ENCODE measurements at regions not wholly inside any gene's neighbourhood (a gene's known extent, or its start where the extent isn't known, plus 50 kb on each side); places are given as distances from the start of the nearest gene placed in this dataset.
"Not testable (repeated sequence)": the region's sequence is repeated elsewhere in the genome, so short reads cannot be mapped to it uniquely, and the experiment has no call there.

- no peak for DNase-seq
Observed at GRCh38 chr13:37510441-37510840, 88.1 kb downstream of the POSTN start.

DNA sequence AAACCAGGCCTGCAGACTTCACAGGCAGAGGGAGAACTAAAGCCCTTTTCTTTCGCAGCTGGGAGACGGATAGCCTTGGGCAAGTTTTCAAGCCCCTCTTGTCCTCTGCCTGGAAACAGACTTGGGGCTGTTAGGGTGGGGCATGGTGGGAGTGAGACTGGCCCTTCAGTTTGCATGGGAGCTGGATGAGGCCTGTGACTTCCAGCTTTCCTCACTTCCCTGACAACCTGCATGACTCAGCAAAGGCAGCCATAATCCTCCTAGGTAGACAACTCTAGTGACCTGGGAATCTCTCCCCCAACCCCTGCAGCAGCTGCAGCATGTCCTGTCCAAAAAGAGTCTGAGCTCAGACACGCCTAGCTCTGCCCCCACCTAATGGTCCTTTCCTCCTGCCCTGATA lies 93.0 kb downstream of the POSTN start:
- DNase-seq, result no peak

- DNase-seq, result no peak
Observed at GRCh38 chr13:37504251-37504650, 94.3 kb downstream of the POSTN start.

DNA sequence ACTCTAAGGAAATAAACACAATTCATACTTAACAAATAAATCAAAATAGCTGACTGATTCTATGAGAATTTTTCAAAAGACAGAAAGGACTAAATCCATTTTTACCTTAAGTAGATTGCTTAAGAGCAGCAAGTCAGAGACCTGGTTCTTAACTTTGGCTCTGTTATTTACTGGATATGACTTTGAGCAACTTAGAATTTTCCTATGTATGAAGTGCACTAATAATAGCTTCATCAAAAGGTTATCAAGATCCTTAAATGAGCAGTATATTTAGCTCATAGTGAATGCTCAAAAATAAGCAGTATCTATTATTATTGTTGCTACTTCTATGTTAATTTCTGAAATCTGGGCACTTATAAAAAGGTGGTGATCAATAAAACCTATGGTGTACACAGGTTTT lies 95.3 kb downstream of the POSTN start:
- no peak for DNase-seq

DNA sequence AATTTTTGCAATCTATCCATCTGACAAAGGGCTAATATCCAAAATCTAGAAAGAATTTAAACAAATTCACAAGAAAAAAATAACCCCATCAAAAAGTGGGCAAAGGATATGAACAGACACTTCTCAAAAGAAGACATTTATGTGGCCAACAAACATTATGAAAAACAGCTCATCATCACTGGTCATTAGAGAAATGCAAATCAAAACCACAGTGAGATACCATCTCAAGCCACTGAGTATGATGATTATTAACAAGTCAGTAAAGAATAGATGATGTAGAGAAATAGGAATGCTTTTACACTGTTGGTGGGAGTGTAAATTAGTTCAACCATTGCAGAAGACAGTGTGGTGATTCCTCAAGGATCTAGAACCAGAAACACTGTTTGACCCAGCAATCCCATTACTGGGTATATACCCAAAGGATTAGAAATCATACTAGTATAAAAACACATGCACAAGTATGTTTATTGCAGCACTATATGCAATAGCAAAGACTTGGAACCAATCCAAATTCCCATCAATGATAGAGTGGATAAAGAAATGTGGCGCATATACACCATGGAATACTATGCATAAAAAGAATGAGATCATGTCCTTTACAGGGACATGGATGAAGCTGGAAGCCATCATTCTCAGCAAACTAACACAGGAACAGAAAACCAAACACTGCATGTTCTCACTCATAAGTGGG lies 96.1 kb downstream of the POSTN start:
- DNase-seq, result not testable (repeated sequence)

GRCh38 chr13:37501187-37501586 lies 97.4 kb downstream of the POSTN start:
- DNase-seq, result no peak

DNA sequence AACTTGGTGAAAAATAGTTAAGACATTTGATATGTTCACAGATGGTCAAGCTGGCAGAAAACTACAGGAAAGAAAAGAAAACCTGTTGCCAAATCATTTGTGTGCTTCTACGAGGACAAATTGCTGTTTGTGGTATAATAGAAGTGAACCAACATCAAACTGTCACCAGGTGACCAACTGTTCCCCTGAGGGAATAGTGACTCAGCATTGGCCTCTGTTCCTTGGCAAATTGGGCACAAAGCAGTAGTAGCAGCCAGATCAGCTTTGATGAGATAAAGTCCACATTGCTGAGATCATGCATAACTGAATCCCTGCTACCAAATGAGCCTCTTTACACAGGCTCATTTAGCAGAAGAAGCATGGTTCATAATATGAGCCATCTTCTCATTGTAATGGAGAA lies 103.5 kb downstream of the POSTN start:
- DNase-seq, result peak; percentile 80

GRCh38 chr13:37493775-37494174 lies 104.8 kb downstream of the POSTN start:
- no peak for DNase-seq

GRCh38 chr13:37492741-37493514 lies 105.6 kb downstream of the POSTN start:
- no peak for DNase-seq

DNA sequence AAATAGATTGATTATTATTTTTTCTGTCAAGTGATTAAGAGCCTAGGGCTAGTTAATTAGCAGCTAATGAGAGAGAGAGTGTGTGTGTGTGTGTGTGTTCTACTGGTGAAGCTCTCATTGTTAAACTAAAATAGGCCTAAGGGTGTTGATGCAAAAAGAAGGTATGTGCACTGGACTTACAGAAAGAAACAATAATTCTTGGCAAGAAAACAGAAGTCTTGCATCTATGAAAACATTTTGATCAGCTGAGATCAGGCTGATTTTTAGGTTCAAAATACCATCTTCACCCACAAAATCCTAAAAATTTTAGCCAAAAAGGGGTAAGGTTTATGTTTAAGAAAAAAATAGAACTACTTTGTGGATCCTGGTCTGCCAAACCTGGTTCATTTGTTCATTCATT lies 106.5 kb downstream of the POSTN start:
- no peak for DNase-seq

DNA sequence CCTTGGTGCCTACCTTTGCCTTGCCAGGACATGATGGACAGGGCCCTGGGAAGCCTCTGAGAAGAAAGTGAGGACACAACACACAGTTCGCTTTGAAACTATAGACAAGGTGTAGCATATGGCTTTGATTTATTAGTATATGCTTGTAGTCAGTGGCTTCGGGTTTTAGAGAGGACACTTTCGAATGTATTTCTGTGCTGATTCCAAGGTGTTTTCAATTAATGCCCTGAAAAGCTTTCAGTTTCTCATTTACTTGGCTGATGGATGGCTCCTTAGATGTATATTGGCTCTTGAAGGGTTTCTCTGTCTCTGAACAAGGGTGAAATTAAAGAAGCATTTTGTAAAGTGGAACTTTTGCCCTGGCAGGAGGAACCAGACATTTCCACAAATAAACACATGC lies 106.9 kb downstream of the POSTN start:
- no peak for DNase-seq

- DNase-seq, result no peak
Observed at GRCh38 chr13:37490176-37490779, 108.3 kb downstream of the POSTN start.

DNA sequence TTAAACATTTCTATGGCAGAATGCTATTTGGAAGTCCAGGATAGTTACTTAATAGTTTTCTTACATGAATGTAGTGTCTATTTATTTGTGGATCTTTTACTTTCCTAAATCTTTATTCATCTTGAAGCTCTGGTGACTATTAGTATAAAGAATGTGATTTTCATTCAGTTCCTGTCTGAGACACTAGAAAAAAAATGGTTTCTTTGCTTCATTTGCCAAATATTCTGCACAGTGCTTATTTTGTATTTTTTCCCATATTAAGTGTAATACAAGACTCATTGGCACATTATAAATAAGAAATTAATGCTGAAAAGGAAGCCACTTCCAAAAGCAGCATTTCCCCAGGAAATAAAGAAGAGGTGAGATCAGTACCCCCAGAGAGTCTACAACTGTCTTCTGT lies 109.8 kb downstream of the POSTN start:
- DNase-seq, result no peak

- no peak for DNase-seq
Observed at GRCh38 chr13:37486171-37486681, 112.3 kb downstream of the POSTN start.

DNA sequence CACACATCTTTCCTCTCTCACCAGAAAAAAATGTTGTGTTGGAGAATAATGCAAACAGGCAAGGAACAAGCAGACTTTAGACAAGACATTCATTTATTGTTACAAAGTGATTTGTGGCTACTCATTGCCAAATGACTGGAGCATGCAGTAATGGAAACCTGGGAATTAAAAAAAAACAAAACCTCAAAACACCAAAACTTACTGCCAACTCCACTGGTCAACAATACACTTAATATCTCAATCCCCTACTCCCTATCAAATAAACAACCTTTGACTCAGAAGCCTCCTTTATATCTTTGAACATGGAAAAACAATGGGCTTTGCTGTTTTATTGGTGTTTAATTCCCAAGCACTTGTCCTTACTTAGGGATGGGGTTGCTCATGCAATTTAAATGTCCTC lies 112.8 kb downstream of the POSTN start:
- no peak for DNase-seq

DNA sequence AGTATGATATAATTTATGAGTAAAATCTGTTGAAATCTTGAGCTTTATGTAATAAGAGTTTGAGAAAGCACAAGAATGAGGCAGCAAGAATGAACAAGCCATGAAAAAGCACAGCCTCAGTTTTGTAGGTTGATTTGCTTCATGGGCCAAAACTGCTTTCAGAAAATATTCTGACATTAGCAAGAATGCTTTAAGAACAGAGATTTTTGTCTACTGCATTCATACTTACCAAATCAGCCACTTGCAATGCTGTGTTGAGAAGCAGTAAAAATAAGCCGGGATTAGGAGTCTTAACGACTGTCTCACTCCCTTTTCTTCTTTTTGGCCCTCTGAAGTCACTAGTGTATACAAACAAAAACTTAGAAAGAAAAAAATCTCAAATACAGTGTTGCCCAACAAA lies 114.5 kb downstream of the POSTN start:
- no peak for DNase-seq

GRCh38 chr13:37482331-37482730 lies 116.2 kb downstream of the POSTN start:
- no peak for DNase-seq

GRCh38 chr13:37481885-37482227 lies 116.7 kb downstream of the POSTN start:
- DNase-seq, result no peak

GRCh38 chr13:37481011-37481884 lies 117.3 kb downstream of the POSTN start:
- peak; percentile 65 for DNase-seq

DNA sequence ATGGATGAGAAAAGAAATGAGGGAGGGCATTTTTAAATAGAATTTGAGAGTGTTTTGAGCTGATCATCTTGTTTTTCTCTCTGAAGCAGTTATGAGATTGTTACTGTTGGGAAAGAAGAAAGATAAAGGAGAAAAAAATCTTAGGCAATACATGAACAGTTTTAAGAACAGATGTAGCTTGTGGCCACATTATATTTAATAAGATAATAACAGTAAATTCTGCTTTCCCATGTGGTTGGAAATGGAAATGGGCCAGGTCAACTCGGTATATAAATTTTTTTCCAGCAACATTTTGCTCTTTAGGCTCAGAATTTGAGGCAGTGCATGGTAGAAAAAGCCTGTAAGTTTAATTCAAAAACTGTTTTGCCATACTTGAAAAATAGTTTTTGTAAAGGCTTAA lies 118.7 kb downstream of the POSTN start:
- no peak for DNase-seq

DNA sequence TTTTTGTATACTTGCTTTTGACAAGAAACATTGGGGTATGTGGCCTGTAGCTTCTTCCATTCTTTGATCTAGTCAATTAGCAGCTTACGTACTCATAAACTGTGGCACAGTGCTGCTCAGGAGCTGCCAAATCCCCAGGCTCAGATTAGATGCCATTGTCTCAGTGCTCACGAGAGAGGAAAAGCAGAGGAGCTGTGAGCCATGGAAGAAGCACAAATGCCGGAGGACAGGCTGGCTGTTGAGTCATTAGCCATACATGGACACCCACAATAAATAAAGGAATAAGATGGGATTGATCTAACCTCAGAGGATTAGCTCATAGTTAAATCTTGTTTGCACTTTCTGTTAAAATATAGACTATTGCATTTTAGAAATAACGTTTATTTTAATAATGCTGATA lies 121.7 kb downstream of the POSTN start:
- DNase-seq, result no peak

GRCh38 chr13:37475966-37476365 lies 122.6 kb downstream of the POSTN start:
- DNase-seq, result no peak

DNA sequence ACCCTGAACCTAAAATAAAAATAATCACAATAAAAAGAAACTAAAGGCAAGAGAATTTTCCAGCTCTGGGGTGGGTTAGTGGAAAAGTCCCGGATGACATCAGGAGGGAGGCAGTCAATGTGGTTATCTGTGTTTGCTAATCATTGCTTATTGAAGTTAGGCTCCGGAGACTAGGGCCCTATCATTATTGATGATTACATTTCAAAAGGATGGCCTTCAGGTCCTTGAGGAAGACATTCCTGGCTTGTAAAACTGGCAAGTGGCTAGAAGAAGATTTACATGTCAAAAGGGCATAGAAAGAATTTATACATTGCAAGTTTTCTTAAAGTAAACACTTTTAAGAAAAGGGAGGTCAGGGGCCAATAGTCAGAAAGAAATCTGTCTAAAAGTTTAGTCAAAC lies 123.4 kb downstream of the POSTN start:
- DNase-seq, result no peak

Measured in COR-L47 (cell line).